Adrenal gland (tissue), 9 donors: ENCODE measurements at regions not wholly inside any gene's neighbourhood (a gene's known extent, or its start where the extent isn't known, plus 50 kb on each side); places are given as distances from the start of the nearest gene placed in this dataset.

Source experiments
- DNase-seq, 7 donors: peaks; one replicate each; pipeline ENCODE4 v3.0.0-alpha.2; 2019 to 2020
- H3K27ac ChIP-seq, 5 donors: fragments of 200-600 bp; sonication (generic) in 4 of 5; 1 replicate in 3 of 5; 2 replicates in 2 of 5; pipeline versions ENCODE4 v1.5.1 to v1.8.0; 2016 to 2020; ENCODE audit warnings: mild to moderate bottlenecking in 1 of 5
- H3K27me3 ChIP-seq: fragments of 200-600 bp; 2 replicates; pipeline ENCODE4 v1.8.0; 2021
- H3K36me3 ChIP-seq, 2 donors: fragments of 200-600 bp; replicated peaks in 1 of 2; 1 replicate in 1 of 2; 2 replicates in 1 of 2; pipeline versions ENCODE4 v1.5.1 to v1.8.0; 2018 to 2022
- H3K4me1 ChIP-seq, 2 donors: fragments of 200-600 bp; replicated peaks in 1 of 2; 1 replicate in 1 of 2; 2 replicates in 1 of 2; pipeline versions ENCODE4 v1.5.1 to v1.8.0; 2018 to 2021
- H3K4me3 ChIP-seq, 4 donors: fragments of 200-600 bp; sonication (generic) in 3 of 4; one replicate each; pipeline ENCODE4 v1.5.1; 2016 to 2018
- H3K9me3 ChIP-seq, 3 donors: fragments of 200-600 bp; sonication (generic) in 1 of 3; replicated peaks in 1 of 3; 1 replicate in 2 of 3; 2 replicates in 1 of 3; pipeline versions ENCODE4 v1.5.1 to v1.8.0; 2016 to 2021
- CTCF ChIP-seq, 6 experiments: fragments of 450-650 bp in 4 of 6; fragments of 200-600 bp in 2 of 6; sonication (generic) in 1 of 6; IDR thresholded peaks; 1 replicate in 5 of 6; 2 replicates in 1 of 6; pipeline versions ENCODE4 v1.5.1 to v1.8.0; 2016 to 2021; ENCODE audit warnings: antibody characterized with exemption in 6 of 6, mild to moderate bottlenecking in 2 of 6, moderate library complexity in 1 of 6
- POLR2A ChIP-seq, 2 donors: fragments of 450-650 bp; IDR thresholded peaks; one replicate each; pipeline ENCODE4 v1.6.1; 2017; ENCODE audit warnings: antibody characterized with exemption in 2 of 2, mild to moderate bottlenecking in 2 of 2, moderate library complexity in 1 of 2
- whole genome bisulfite sequencing, 4 donors: extraction: QIAGEN DNeasy Blood & Tissue Kit in 2 of 4; methylation state at CpG; one replicate each; pipeline versions ENCODE4 v1.1.5 to v1.1.7; 2013 to 2017; 5-methylcytosine and 5-hydroxymethylcytosine counted together
- intact Hi-C, 2 donors: fragments of 100-400 bp; cut with DNase I; formaldehyde crosslinking; loops; one replicate each; pipeline versions ENCODE4 v1.14.1 to v1.15.0; 2022 to 2023
- donor health status: healthy with polysubstance abuse.
- donor health status: Bipolar disorder and iron deficiency.
- donor health status: DM: yes; HTN: yes; CAD: no.
- donor health status: DM: no; HTN: no; CAD: no.
- donor health status: DM: no; HTN: no; CAD: no.

DNA sequence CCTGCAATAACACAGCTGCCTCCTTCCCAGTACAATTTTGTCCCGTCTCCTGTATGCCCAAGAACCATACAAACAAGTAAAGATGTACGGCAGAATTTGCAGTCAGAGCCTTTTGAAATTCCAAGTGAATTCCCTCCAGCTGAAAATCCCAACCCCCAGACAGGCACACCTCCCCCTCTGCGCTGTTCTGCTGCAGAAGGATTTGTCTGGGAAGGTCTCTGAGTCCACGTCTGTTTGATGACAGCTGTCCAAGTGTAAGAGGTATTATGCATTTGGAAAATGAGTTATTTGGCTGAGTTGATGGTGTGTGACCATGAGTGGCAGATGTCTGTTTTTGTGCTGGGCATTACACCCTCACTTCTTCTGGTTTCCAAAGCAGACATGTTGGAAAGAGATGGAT is 104.9 kb upstream of the HS3ST4 start:
- whole genome bisulfite sequencing, 4 donors = 48 to 61% (median 54%) methylated on average over 4 of the region's 4 CpGs
- intact Hi-C loops = no loop called here
- no peaks in the 10 kb centered on the region for H3K36me3 ChIP-seq
- no peak overlapping the region for H3K27ac ChIP-seq
- H3K27me3 ChIP-seq = no peaks in the 10 kb centered on the region
- TF ChIP-seq POLR2A (IDR thresholded peaks at IDR 0.05) (no peak), CTCF (IDR thresholded peaks at IDR 0.05) (no peak)
- no peaks in the 10 kb centered on the region for H3K4me1 ChIP-seq
- no peak overlapping the region for H3K4me3 ChIP-seq
- no peaks in the 10 kb centered on the region for H3K9me3 ChIP-seq
- DNase-seq = no peak

- H3K4me1 ChIP-seq = no peaks in the 10 kb centered on the region
- intact Hi-C loops = no loop called here
- 73 to 84% (median 84%) methylated on average over 1 of the region's 1 CpG for WGBS, 4 donors
- DNase-seq = no peak
- TF ChIP-seq CTCF (IDR thresholded peaks at IDR 0.05) = no peak
- TF ChIP-seq POLR2A (IDR thresholded peaks at IDR 0.05) = no peak
- no peaks in the 10 kb centered on the region for H3K36me3 ChIP-seq
- no peak overlapping the region for H3K4me3 ChIP-seq
- H3K27ac ChIP-seq = no peak overlapping the region
- H3K9me3 ChIP-seq = no peaks in the 10 kb centered on the region
- H3K27me3 ChIP-seq = no peaks in the 10 kb centered on the region
Measured at GRCh38 chr16:25585526-25585925, 106.2 kb upstream of the HS3ST4 start.

- no peaks in the 10 kb centered on the region for H3K27me3 ChIP-seq
- WGBS, 4 donors = 70 to 79% (median 76%) methylated on average over 9 to 14 of the region's 14 CpGs
Measured at GRCh38 chr16:25580041-25580440, 111.7 kb upstream of the HS3ST4 start.

GRCh38 chr16:25575363-25575762 is 116.4 kb upstream of the HS3ST4 start:
- no peak overlapping the region for H3K4me3 ChIP-seq
- DNase-seq = no peak
- no peak overlapping the region for H3K27ac ChIP-seq
- intact Hi-C loops = no loop called here
- H3K4me1 ChIP-seq = no peaks in the 10 kb centered on the region
- H3K9me3 ChIP-seq = no peaks in the 10 kb centered on the region
- no peaks in the 10 kb centered on the region for H3K36me3 ChIP-seq
- WGBS, 4 donors = 45 to 51% (median 48%) methylated on average over 5 of the region's 5 CpGs
- TF ChIP-seq POLR2A (IDR thresholded peaks at IDR 0.05) (no peak), CTCF (IDR thresholded peaks at IDR 0.05) (no peak)
- H3K27me3 ChIP-seq = no peaks in the 10 kb centered on the region

More at GRCh38 chr16:25580041-25580440, 111.7 kb upstream of the HS3ST4 start:
- TF ChIP-seq POLR2A (IDR thresholded peaks at IDR 0.05) (no peak), CTCF (IDR thresholded peaks at IDR 0.05) (no peak)
- no peaks in the 10 kb centered on the region for H3K9me3 ChIP-seq
- no peak overlapping the region for H3K4me3 ChIP-seq
- no peaks in the 10 kb centered on the region for H3K4me1 ChIP-seq
- no peaks in the 10 kb centered on the region for H3K36me3 ChIP-seq
- no peak for DNase-seq
- H3K27ac ChIP-seq = no peak overlapping the region
- intact Hi-C loops = no loop called here
